ENCODE measurements at regions not wholly inside any gene's neighbourhood (a gene's known extent, or its start where the extent isn't known, plus 50 kb on each side); places are given as distances from the start of the nearest gene placed in this dataset.
A peak's percentile ranks its signal among the peaks of the same experiment; 100 is the strongest.

GRCh38 chr9:88658311-88658822 lies 123.4 kb downstream of the NXNL2 start:
- no peak overlapping the region for H3K4me3 ChIP-seq (ENCODE audit: low read depth, low read length)
- no peak for TF ChIP-seq CTCF (IDR thresholded peaks at IDR 0.05; ENCODE audit: borderline replicate concordance, insufficient read depth, low read depth, low read length)

GRCh38 chr9:88659126-88659525 lies 124.1 kb downstream of the NXNL2 start:
- H3K4me3 ChIP-seq (ENCODE audit: low read depth, low read length): no peak overlapping the region
- TF ChIP-seq CTCF (IDR thresholded peaks at IDR 0.05; ENCODE audit: borderline replicate concordance, insufficient read depth, low read depth, low read length): no peak

GRCh38 chr9:88660611-88661010 lies 125.6 kb downstream of the NXNL2 start:
- TF ChIP-seq CTCF (IDR thresholded peaks at IDR 0.05; ENCODE audit: borderline replicate concordance, insufficient read depth, low read depth, low read length): peak; percentile 40; the same call in 1 of the 2 replicates
- H3K4me3 ChIP-seq (ENCODE audit: low read depth, low read length): no peak overlapping the region

- no peak for TF ChIP-seq CTCF (IDR thresholded peaks at IDR 0.05; ENCODE audit: borderline replicate concordance, insufficient read depth, low read depth, low read length)
- H3K4me3 ChIP-seq (ENCODE audit: low read depth, low read length): no peak overlapping the region
Observed at GRCh38 chr9:88661759-88662158, 126.8 kb downstream of the NXNL2 start.

GRCh38 chr9:88663771-88664419 lies 128.9 kb downstream of the NXNL2 start:
- no peak overlapping the region for H3K4me3 ChIP-seq (ENCODE audit: low read depth, low read length)
- TF ChIP-seq CTCF (IDR thresholded peaks at IDR 0.05; ENCODE audit: borderline replicate concordance, insufficient read depth, low read depth, low read length): no peak

GRCh38 chr9:88664773-88665172 lies 129.8 kb downstream of the NXNL2 start:
- H3K4me3 ChIP-seq (ENCODE audit: low read depth, low read length): no peak overlapping the region
- TF ChIP-seq CTCF (IDR thresholded peaks at IDR 0.05; ENCODE audit: borderline replicate concordance, insufficient read depth, low read depth, low read length): no peak
